ENCODE measurements at regions not wholly inside any gene's neighbourhood (a gene's known extent, or its start where the extent isn't known, plus 50 kb on each side); places are given as distances from the start of the nearest gene placed in this dataset.

DNA sequence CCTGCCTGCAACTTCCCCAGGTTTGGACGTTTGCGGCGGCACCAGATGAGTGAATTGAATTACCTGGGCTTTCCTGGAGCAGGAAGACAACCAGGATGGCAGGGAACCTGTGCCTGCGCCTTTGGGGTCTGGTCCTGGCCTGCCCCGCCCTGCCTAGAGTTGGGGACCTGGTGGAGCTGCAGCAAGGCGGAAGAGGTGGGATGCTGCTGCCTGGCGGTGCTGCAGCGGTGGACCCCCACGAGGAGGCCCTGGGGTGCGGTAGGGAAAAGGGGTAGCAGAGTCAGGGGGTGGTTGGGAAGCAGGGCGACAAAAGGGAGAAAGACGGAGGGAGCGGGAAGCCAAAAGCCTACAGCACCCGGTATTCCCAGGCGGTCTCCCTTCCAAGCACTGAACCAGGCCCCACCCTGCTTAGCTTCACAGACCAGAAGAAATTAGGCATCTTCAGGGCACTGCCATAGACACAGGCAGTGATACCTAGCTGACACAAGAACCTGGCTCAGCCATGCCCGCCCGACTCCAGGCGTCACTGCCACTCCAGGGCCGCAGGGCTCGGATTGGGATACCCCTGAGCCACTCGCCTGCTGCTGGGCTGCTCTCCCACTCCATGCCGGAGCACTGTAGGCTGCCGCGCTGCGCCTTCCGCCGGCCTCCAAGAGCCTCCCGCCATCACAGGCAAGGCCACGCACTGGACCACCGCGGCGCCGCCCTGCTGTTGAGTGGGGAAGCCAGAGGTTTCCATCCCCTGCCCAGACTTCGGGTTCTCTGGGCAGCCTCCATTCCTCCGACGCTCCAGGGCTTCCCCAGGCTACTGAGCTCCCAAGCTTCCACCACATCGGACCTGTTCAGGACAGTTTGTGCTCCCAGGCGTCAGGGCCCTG, 155.2 kb upstream of the ALG10B start:
- peaks cover 0 to 10% (median 0%) of the 10 kb centered on the region in 3 donors for H3K9me3 ChIP-seq
- H3K4me1 ChIP-seq = no peaks in the 10 kb centered on the region
- H3K27ac ChIP-seq = no peak overlapping the region
- 91 to 95% methylated on average over 4 to 23 of the region's 38 CpGs for WGBS, 2 donors (ENCODE audit: low coverage in 1 of 2)
- no peaks in the 10 kb centered on the region for H3K36me3 ChIP-seq
- TF ChIP-seq, protein P1, sequence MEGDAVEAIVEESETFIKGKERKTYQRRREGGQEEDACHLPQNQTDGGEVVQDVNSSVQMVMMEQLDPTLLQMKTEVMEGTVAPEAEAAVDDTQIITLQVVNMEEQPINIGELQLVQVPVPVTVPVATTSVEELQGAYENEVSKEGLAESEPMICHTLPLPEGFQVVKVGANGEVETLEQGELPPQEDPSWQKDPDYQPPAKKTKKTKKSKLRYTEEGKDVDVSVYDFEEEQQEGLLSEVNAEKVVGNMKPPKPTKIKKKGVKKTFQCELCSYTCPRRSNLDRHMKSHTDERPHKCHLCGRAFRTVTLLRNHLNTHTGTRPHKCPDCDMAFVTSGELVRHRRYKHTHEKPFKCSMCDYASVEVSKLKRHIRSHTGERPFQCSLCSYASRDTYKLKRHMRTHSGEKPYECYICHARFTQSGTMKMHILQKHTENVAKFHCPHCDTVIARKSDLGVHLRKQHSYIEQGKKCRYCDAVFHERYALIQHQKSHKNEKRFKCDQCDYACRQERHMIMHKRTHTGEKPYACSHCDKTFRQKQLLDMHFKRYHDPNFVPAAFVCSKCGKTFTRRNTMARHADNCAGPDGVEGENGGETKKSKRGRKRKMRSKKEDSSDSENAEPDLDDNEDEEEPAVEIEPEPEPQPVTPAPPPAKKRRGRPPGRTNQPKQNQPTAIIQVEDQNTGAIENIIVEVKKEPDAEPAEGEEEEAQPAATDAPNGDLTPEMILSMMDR (IDR thresholded peaks at IDR 0.05) = no peak
- TF ChIP-seq POLR2A (IDR thresholded peaks at IDR 0.05) (no peak), POLR2AphosphoS5 (IDR thresholded peaks at IDR 0.05) (no peak), EP300 (IDR thresholded peaks at IDR 0.05) (no peak)
- ATAC-seq = no peak
- no peak overlapping the region for H3K4me3 ChIP-seq
- H3K27me3 ChIP-seq = peaks cover 4% of the 10 kb centered on the region

DNA sequence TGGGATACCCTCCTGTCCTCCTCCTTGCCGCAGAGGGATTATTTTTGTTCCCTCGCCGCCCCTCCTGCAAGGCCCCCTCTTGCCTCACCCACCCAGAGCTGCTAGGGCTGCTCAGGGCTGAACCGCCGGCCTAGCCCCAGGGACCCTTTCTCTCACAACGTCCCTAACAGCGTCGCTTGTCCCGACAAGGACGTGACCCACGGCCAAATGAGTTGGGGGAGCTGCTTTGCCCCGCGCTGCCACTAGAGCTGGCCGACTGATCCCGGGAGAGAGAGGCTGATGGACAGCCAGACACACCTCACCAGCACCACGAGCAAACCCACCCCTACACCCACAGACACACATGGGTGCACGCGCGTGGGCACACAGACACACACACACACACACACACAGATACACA, 154.6 kb upstream of the ALG10B start:
- Histone ChIP-seq H3K4me1 (no peaks in the 10 kb centered on the region), H3K9me3 (peaks cover 0 to 10% (median 0%) of the 10 kb centered on the region in 3 donors), H3K4me3 (no peak overlapping the region), H3K36me3 (no peaks in the 10 kb centered on the region), H3K27ac (no peak overlapping the region), H3K27me3 (peaks cover 4% of the 10 kb centered on the region)
- TF ChIP-seq EP300 (IDR thresholded peaks at IDR 0.05) = no peak
- no peak for TF ChIP-seq POLR2AphosphoS5 (IDR thresholded peaks at IDR 0.05)
- TF ChIP-seq, protein P1 (IDR thresholded peaks at IDR 0.05) = no peak
- no peak for TF ChIP-seq POLR2A (IDR thresholded peaks at IDR 0.05)
- WGBS, 2 donors (ENCODE audit: low coverage in 1 of 2) = 68% methylated on average over 5 of the region's 19 CpGs; no CpG with 5 or more reads in 1 of the 2 donors
- no peak for ATAC-seq

DNA sequence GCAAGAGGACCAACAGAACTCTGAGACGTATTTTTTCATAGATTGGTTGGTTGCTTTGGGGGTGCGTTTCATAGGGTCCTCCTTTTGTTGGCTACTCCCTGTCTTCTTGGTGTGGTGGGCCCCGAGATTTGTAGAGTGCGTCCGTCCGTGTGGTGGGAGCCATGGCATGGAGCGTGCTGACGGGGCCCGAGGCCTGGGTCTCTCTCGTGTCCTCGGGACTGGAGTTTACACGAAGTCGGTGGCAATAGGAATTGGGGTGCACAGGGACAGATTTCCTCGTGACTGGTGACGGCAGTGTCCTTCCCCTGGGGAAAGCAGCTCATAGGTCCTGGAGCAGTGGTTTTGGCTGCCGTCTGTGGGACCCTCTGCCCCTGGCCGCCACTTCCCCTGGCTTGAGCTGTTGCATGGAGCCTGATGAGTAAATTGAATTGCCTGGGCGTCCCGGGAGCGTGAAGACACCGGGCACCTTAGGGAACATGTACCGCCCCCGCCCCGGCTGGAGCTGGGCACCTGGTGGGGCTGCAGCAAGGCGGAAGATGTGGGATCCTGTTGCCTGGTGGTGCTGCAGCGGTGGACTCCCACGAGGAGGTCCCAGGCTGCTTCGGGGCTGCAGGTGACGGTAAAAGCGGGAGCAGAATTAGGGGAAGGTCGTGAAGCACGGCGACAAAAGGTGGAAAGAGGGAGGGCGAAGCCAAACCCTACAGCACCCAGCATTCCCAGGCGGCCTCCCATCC, 153.7 kb upstream of the ALG10B start:
- peaks cover 0 to 10% (median 0%) of the 10 kb centered on the region in 3 donors for H3K9me3 ChIP-seq
- H3K4me3 ChIP-seq = no peak overlapping the region
- peaks cover 3% of the 10 kb centered on the region for H3K27me3 ChIP-seq
- no peaks in the 10 kb centered on the region for H3K36me3 ChIP-seq
- H3K27ac ChIP-seq = no peak overlapping the region
- ATAC-seq = no peak
- 81 to 96% methylated on average over 5 to 11 of the region's 35 CpGs for WGBS, 2 donors (ENCODE audit: low coverage in 1 of 2)
- H3K4me1 ChIP-seq = no peaks in the 10 kb centered on the region
- TF ChIP-seq EP300 (IDR thresholded peaks at IDR 0.05) (no peak), POLR2A (IDR thresholded peaks at IDR 0.05) (no peak), POLR2AphosphoS5 (IDR thresholded peaks at IDR 0.05) (no peak)
- TF ChIP-seq, protein P1 (IDR thresholded peaks at IDR 0.05) = no peak

DNA sequence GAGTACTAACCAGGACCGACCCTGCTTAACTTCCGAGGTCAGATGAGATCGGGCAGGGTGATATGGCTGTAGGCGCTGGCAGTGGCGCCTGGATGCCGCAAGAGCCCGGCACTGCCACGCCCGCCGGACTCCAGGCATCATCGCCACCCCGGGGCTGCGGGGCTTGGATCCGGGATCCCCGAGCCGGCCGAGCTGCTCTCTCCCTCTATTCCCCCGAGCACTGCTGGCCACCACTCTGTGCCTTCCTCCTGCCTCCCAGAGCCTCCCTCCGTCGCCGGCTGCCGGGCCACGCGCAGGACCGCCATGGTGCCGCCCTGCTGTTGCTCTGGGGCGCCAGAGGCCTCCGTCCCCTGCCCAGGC, 153.2 kb upstream of the ALG10B start:
- 74 to 78% methylated on average over 5 to 10 of the region's 28 CpGs for WGBS, 2 donors (ENCODE audit: low coverage in 1 of 2)
- no peak overlapping the region for H3K27ac ChIP-seq
- H3K4me3 ChIP-seq = no peak overlapping the region
- H3K36me3 ChIP-seq = no peaks in the 10 kb centered on the region
- no peaks in the 10 kb centered on the region for H3K27me3 ChIP-seq
- TF ChIP-seq POLR2AphosphoS5 (IDR thresholded peaks at IDR 0.05) = no peak
- TF ChIP-seq, protein P1 (IDR thresholded peaks at IDR 0.05) = no peak
- TF ChIP-seq POLR2A (IDR thresholded peaks at IDR 0.05) = no peak
- no peak for TF ChIP-seq EP300 (IDR thresholded peaks at IDR 0.05)
- H3K9me3 ChIP-seq = peaks cover 0 to 10% (median 0%) of the 10 kb centered on the region in 3 donors
- ATAC-seq = no peak
- no peaks in the 10 kb centered on the region for H3K4me1 ChIP-seq

Measured in gastroesophageal sphincter (tissue), 4 donors.